Adipocyte (in vitro differentiated cells): ENCODE measurements at regions not wholly inside any gene's neighbourhood (a gene's known extent, or its start where the extent isn't known, plus 50 kb on each side); places are given as distances from the start of the nearest gene placed in this dataset.

Experiments
- DNase-seq: peaks from one replicate; pipeline ENCODE4 v3.0.0-alpha.2; 2015; ENCODE audit warnings: low read depth
- H3K27me3 ChIP-seq: replicated peaks from 2 replicates; pipeline ENCODE4 v1.7.0; 2013; ENCODE audit warnings: mild to moderate bottlenecking, low read length, moderate library complexity; ENCODE audit not compliant: control insufficient read depth, insufficient read depth
- H3K36me3 ChIP-seq: 2 replicates; pipeline ENCODE4 v1.7.0; 2013; ENCODE audit warnings: low read length, mild to moderate bottlenecking, moderate library complexity; ENCODE audit not compliant: control insufficient read depth, insufficient read depth, severe bottlenecking
- H3K4me1 ChIP-seq: 2 replicates; pipeline ENCODE4 v1.7.0; 2013; ENCODE audit warnings: mild to moderate bottlenecking, low read length, moderate library complexity; ENCODE audit not compliant: control insufficient read depth, insufficient read depth
- H3K4me3 ChIP-seq: 2 replicates; pipeline ENCODE4 v1.7.0; 2013; ENCODE audit warnings: mild to moderate bottlenecking, low read length, moderate library complexity
- H3K9ac ChIP-seq: 2 replicates; pipeline ENCODE4 v1.7.0; 2013; ENCODE audit warnings: mild to moderate bottlenecking, low read length, moderate library complexity
- H3K9me3 ChIP-seq: 2 replicates; pipeline ENCODE4 v1.7.0; 2013; ENCODE audit warnings: mild to moderate bottlenecking, low read length, moderate library complexity; ENCODE audit not compliant: control insufficient read depth

DNA sequence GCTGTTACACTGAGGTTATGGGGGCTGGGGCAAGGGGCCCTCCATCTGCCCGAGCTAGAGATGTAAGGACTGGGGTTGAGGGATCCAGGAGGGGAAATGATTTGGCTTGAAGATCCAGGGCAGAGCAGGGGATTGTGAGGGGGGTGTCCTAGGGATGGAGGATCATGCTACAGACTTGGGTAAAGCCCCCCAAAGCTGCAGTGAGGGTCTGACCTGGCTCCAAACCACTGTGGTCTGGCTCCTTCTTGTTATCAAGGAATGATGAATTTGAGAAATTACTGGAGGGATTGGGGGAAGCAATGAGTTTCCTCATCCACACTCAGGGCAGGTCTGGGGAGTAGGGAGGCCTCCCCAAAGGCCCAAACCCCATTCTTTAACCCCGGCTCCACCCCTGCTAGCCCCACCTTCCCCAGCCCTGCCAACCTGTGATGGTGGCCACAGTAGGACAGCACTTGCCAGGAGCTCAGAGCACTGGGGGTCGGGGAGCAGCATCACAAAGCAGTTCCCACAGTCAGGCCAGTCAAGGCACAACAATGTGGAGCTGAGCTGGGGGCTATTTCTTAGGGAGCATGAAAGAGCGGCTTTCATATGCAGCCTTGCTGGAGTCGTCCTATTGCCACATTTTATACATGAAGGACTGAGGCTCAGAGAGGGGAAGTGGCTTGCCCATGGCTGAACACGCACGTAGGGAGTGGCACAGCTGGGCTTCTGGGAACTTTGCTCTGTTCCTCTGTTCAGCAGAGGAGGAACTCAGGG is 165.5 kb downstream of the EFNB1 start:
- H3K9me3 ChIP-seq, result no peaks in the 10 kb centered on the region
- no peak for DNase-seq
- peaks cover 28% of the 10 kb centered on the region for H3K4me1 ChIP-seq
- no peak overlapping the region for H3K9ac ChIP-seq
- no peaks in the 10 kb centered on the region for H3K36me3 ChIP-seq
- H3K27me3 ChIP-seq, result peaks cover 21% of the 10 kb centered on the region
- no peak overlapping the region for H3K4me3 ChIP-seq

- H3K4me1 ChIP-seq, result peaks cover 28% of the 10 kb centered on the region
- no peaks in the 10 kb centered on the region for H3K36me3 ChIP-seq
- H3K9ac ChIP-seq, result no peak overlapping the region
- peaks cover 17% of the 10 kb centered on the region for H3K27me3 ChIP-seq
- H3K4me3 ChIP-seq, result no peak overlapping the region
- no peaks in the 10 kb centered on the region for H3K9me3 ChIP-seq
- DNase-seq, result no peak
Measured at GRCh38 chrX:68992821-68993397, 164.1 kb downstream of the EFNB1 start.

- Histone ChIP-seq H3K9me3 (no peaks in the 10 kb centered on the region), H3K27me3 (peaks cover 24% of the 10 kb centered on the region), H3K36me3 (no peaks in the 10 kb centered on the region), H3K4me1 (peaks cover 20% of the 10 kb centered on the region), H3K9ac (no peak overlapping the region), H3K4me3 (no peak overlapping the region)
- DNase-seq, result no peak
Measured at GRCh38 chrX:68991691-68992345, 163.0 kb downstream of the EFNB1 start.

GRCh38 chrX:68990948-68991347 is 162.1 kb downstream of the EFNB1 start:
- no peak overlapping the region for H3K9ac ChIP-seq
- no peaks in the 10 kb centered on the region for H3K9me3 ChIP-seq
- no peaks in the 10 kb centered on the region for H3K36me3 ChIP-seq
- peaks cover 13% of the 10 kb centered on the region for H3K4me1 ChIP-seq
- H3K4me3 ChIP-seq, result no peak overlapping the region
- peaks cover 24% of the 10 kb centered on the region for H3K27me3 ChIP-seq
- no peak for DNase-seq

DNA sequence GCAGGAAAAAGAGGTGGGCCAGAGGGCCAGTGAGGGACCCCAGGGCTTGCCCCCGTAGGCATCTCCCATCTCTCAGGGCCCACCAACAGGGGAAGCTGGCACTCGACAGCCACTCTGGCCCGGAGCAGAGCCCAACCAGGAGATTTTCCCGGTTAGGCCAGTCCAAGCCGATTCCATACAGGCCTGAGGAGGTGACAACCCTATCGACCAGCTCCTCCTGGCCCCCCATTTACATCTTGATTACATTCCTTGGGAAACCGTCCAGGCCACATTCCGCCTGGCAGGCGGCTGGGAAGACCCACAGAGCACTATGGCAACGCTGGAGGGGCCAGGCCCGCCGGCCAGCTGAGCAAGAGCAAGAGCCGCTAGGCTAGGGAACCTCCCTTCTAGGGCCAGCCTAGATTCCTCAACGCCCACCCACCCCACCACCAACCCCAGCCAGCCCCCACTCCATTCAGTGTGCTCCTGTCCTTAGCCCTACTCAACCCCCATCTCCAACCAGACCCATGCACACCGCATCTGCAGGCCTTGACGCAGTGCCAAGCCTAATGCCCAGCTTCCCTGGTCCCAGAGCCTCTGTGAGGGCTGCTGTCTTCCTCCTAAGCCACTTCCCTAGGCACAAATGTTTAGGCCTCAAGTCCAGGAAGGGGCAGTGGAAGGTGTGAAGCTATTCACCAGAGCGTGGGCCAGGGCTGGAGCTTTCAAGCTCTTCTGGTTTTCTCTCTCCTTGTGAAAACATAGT is 161.2 kb downstream of the EFNB1 start:
- Histone ChIP-seq H3K4me3 (no peak overlapping the region), H3K27me3 (peaks cover 24% of the 10 kb centered on the region), H3K4me1 (peaks cover 4% of the 10 kb centered on the region), H3K9me3 (no peaks in the 10 kb centered on the region), H3K36me3 (no peaks in the 10 kb centered on the region), H3K9ac (no peak overlapping the region)
- DNase-seq, result peak; percentile 61

- Histone ChIP-seq H3K36me3 (no peaks in the 10 kb centered on the region), H3K4me1 (peaks cover 3% of the 10 kb centered on the region), H3K9ac (no peak overlapping the region), H3K27me3 (peaks cover 25% of the 10 kb centered on the region), H3K9me3 (no peaks in the 10 kb centered on the region), H3K4me3 (no peak overlapping the region)
- DNase-seq, result no peak
Measured at GRCh38 chrX:68989456-68989855, 160.6 kb downstream of the EFNB1 start.

- no peaks in the 10 kb centered on the region for H3K36me3 ChIP-seq
- peaks cover 3% of the 10 kb centered on the region for H3K4me1 ChIP-seq
- H3K27me3 ChIP-seq, result peaks cover 27% of the 10 kb centered on the region
- H3K9ac ChIP-seq, result no peak overlapping the region
- no peak for DNase-seq
- H3K9me3 ChIP-seq, result no peaks in the 10 kb centered on the region
- no peak overlapping the region for H3K4me3 ChIP-seq
Measured at GRCh38 chrX:68988865-68989264, 160.0 kb downstream of the EFNB1 start.

DNA sequence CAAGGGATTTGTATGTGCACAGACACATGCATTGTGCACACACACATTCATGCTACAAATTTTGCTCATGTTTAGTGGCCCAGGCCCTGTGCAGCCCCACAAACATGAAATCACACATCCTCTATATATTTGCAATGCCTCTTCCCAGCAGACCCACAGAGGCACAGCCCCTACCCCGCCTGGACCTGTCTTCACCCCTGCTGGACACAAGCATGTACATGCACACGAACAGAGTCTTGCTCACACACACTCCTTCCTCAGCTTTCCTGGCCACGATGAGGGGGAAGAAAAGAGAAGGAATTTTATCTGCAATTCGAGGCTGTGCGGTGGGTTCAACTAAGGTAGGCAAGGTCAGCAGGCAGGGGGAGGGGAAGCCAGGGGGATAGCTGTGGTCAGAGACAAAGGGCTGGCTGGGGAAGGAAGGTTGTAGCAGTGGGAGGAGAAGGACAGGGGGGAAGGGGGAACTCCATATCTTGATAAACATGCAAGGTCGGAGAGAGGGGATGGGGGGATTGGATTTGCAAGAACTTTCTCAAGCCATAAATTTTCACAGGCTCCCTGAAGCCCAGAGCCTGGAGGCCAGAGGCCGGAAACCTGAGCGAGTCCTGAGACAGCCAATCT is 156.4 kb downstream of the EFNB1 start:
- no peak overlapping the region for H3K4me3 ChIP-seq
- H3K9ac ChIP-seq, result no peak overlapping the region
- H3K4me1 ChIP-seq, result no peaks in the 10 kb centered on the region
- DNase-seq, result no peak
- peaks cover 42% of the 10 kb centered on the region for H3K27me3 ChIP-seq
- H3K9me3 ChIP-seq, result peaks cover 6% of the 10 kb centered on the region
- H3K36me3 ChIP-seq, result no peaks in the 10 kb centered on the region

DNA sequence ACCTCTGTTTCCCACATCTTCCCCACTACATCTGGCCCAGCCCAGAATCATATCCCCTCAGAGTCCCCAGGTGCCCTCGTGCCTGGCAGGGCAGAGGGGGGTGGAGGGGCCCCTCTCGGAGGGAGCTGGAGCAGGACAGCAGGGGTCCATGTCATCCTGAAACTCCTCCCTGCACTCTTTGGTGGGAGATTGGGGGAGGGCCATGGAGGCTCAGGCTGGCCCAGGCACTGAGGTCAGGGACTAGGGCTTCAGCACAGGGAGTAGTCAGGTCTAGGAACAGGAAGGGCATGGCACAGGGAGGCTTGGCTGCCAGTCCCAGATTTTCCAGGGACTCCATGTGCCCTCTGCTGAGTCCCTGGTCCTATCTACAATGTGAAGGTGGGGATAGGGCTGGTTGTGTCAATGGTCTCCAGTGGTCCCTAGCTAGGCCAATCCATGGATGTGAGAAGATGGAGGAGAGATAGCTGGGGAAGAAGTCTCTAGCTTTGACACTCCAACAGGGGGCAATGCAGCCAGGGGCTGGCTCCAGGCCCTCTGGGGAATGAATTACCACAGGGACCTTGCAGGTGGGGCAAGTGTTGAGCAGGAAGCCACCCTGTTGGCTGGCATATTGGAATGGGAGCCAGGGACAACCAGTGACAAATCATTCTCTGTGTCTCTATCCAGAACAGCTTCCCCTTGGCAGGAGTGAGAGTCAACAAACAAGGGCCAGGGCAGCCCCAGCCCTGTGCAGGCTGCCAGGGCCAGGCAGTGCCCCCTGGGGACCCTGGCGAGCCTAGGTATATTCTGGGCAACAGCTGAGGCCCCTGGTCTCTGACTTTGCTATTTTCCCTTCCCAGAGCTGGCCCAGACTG is 154.4 kb downstream of the EFNB1 start:
- no peaks in the 10 kb centered on the region for H3K36me3 ChIP-seq
- no peak overlapping the region for H3K4me3 ChIP-seq
- H3K4me1 ChIP-seq, result peaks cover 10% of the 10 kb centered on the region
- H3K27me3 ChIP-seq, result peaks cover 41% of the 10 kb centered on the region
- peaks cover 6% of the 10 kb centered on the region for H3K9me3 ChIP-seq
- H3K9ac ChIP-seq, result no peak overlapping the region
- DNase-seq, result no peak

- no peak for DNase-seq
- Histone ChIP-seq H3K9ac (no peak overlapping the region), H3K4me3 (no peak overlapping the region), H3K36me3 (no peaks in the 10 kb centered on the region), H3K9me3 (peaks cover 10% of the 10 kb centered on the region), H3K27me3 (peaks cover 42% of the 10 kb centered on the region), H3K4me1 (peaks cover 13% of the 10 kb centered on the region)
Measured at GRCh38 chrX:68982476-68982875, 153.7 kb downstream of the EFNB1 start.
